Uterus (tissue), 3 donors: ENCODE measurements at regions not wholly inside any gene's neighbourhood (a gene's known extent, or its start where the extent isn't known, plus 50 kb on each side); places are given as distances from the start of the nearest gene placed in this dataset.

Source experiments
- DNase-seq, 2 donors: peaks; one replicate each; pipeline ENCODE4 v3.0.0-alpha.2; 2019 to 2020
- H3K27ac ChIP-seq, 2 donors: fragments of 200-600 bp; sonication (generic); 1 replicate in 1 of 2; 2 replicates in 1 of 2; pipeline ENCODE4 v1.5.1; 2016 to 2018
- H3K27me3 ChIP-seq, 2 donors: fragments of 200-600 bp; sonication (generic); one replicate each; pipeline ENCODE4 v1.5.1; 2018 to 2019; ENCODE audit warnings: control low read depth in 1 of 2
- H3K36me3 ChIP-seq, 2 donors: fragments of 200-600 bp; sonication (generic); one replicate each; pipeline ENCODE4 v1.5.1; 2019; ENCODE audit warnings: control low read depth in 1 of 2
- H3K4me1 ChIP-seq, 2 donors: fragments of 200-600 bp; sonication (generic); one replicate each; pipeline ENCODE4 v1.5.1; 2018 to 2019; ENCODE audit warnings: control low read depth in 1 of 2
- H3K4me3 ChIP-seq, 2 donors: fragments of 200-600 bp; sonication (generic); 1 replicate in 1 of 2; 2 replicates in 1 of 2; pipeline ENCODE4 v1.5.1; 2018 to 2019; ENCODE audit warnings: mild to moderate bottlenecking in 1 of 2
- H3K9me3 ChIP-seq, 2 donors: fragments of 200-600 bp; sonication (generic); one replicate each; pipeline ENCODE4 v1.5.1; 2019; ENCODE audit warnings: control low read depth in 1 of 2
- POLR2A ChIP-seq, 2 donors: fragments of 450-650 bp; IDR thresholded peaks; one replicate each; pipeline ENCODE4 v1.6.1; 2016; ENCODE audit warnings: antibody characterized with exemption in 2 of 2, mild to moderate bottlenecking in 1 of 2, moderate library complexity in 1 of 2
- intact Hi-C: fragments of 100-400 bp; cut with DNase I; formaldehyde crosslinking; loops from one replicate; pipeline ENCODE4 v1.15.1; 2023; ENCODE audit warnings: low total_unique reads
- TF ChIP-seq, protein P1 (sequence below), 4 experiments: fragments of 200-600 bp in 2 of 4; fragments of 450-650 bp in 2 of 4; sonication (generic) in 2 of 4; IDR thresholded peaks; one replicate each; pipeline ENCODE4 v1.5.1; 2016 to 2019; ENCODE audit warnings: antibody characterized with exemption in 4 of 4, mild to moderate bottlenecking in 2 of 4, moderate library complexity in 1 of 4
- donor health status: DM: yes; HTN: yes; CAD: no.

DNA sequence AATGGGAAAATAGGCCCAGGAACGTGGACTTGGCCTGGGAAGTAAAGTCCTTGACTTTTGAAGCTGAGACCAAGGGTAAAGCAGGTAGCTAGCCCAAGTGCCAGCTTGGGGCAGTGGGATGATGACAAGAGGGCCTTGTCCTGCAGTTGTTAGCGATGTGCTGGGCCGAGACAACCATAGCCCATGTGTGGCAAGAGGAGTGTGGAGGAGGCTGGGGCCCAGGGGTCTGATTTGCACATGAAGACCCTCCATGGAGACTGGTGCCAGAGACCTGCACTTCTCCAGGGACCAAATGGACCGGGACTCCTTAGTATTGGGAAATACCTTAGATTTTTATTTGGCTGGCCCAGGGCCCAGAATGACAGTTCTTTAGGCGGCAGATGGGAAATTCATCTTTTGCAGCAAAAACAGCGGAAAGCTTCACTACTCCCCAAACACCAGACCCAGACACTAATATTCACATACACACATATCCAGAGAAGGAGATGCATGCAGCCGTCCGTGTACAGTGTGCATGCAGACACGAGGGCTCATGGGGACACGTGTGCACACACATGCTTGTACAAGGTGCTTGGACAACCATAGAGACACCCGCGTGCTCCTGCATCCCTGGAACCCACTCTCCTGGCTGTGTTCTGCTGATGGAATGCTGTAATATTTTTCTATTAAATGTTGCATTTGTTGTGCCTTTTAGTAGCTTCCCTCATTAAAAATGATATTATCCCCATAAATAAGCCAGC, 78.1 kb upstream of the CSF3R start:
- intact Hi-C loops = no loop called here
- Histone ChIP-seq H3K36me3 (no peaks in the 10 kb centered on the region), H3K4me1 (no peaks in the 10 kb centered on the region), H3K4me3 (no peak overlapping the region), H3K9me3 (no peaks in the 10 kb centered on the region), H3K27me3 (no peaks in the 10 kb centered on the region), H3K27ac (no peak overlapping the region)
- TF ChIP-seq POLR2A (IDR thresholded peaks at IDR 0.05) = no peak
- TF ChIP-seq, protein P1, sequence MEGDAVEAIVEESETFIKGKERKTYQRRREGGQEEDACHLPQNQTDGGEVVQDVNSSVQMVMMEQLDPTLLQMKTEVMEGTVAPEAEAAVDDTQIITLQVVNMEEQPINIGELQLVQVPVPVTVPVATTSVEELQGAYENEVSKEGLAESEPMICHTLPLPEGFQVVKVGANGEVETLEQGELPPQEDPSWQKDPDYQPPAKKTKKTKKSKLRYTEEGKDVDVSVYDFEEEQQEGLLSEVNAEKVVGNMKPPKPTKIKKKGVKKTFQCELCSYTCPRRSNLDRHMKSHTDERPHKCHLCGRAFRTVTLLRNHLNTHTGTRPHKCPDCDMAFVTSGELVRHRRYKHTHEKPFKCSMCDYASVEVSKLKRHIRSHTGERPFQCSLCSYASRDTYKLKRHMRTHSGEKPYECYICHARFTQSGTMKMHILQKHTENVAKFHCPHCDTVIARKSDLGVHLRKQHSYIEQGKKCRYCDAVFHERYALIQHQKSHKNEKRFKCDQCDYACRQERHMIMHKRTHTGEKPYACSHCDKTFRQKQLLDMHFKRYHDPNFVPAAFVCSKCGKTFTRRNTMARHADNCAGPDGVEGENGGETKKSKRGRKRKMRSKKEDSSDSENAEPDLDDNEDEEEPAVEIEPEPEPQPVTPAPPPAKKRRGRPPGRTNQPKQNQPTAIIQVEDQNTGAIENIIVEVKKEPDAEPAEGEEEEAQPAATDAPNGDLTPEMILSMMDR (IDR thresholded peaks at IDR 0.05) = no peak
- DNase-seq = no peak

DNA sequence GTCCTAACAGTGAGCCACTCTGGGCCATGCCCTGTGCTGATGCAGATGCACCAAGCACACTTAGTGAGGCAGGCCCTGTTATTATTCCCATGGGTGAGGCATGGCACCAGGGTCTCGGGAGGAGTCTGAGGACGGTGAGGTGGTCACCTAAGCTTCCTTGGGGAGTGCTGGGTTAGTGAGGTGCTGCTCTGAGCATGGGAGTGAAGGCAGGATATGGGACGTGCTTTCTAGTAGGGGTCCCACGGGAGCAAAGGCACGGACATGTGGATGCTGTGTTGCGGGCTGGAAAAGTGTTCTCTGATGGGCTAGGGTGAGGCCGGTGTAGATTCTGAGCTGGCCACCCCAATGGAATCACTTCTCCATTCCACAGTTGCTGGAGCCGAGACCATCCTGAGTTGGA, 77.5 kb upstream of the CSF3R start:
- no peak overlapping the region for H3K4me3 ChIP-seq
- no peak for DNase-seq
- no peaks in the 10 kb centered on the region for H3K9me3 ChIP-seq
- H3K27me3 ChIP-seq = no peaks in the 10 kb centered on the region
- TF ChIP-seq, protein P1 (IDR thresholded peaks at IDR 0.05) = no peak
- no peak for TF ChIP-seq POLR2A (IDR thresholded peaks at IDR 0.05)
- intact Hi-C loops = no loop called here
- no peaks in the 10 kb centered on the region for H3K4me1 ChIP-seq
- no peaks in the 10 kb centered on the region for H3K36me3 ChIP-seq
- no peak overlapping the region for H3K27ac ChIP-seq

- intact Hi-C loops = no loop called here
- no peak for TF ChIP-seq POLR2A (IDR thresholded peaks at IDR 0.05)
- TF ChIP-seq, protein P1 (IDR thresholded peaks at IDR 0.05) = no peak
- Histone ChIP-seq H3K27me3 (peaks cover 0 to 4% of the 10 kb centered on the region in 2 donors), H3K9me3 (no peaks in the 10 kb centered on the region), H3K4me1 (no peaks in the 10 kb centered on the region), H3K4me3 (no peak overlapping the region), H3K36me3 (no peaks in the 10 kb centered on the region), H3K27ac (no peak overlapping the region)
- no peak for DNase-seq
Measured at GRCh38 chr1:36559061-36559460, 76.3 kb upstream of the CSF3R start.

DNA sequence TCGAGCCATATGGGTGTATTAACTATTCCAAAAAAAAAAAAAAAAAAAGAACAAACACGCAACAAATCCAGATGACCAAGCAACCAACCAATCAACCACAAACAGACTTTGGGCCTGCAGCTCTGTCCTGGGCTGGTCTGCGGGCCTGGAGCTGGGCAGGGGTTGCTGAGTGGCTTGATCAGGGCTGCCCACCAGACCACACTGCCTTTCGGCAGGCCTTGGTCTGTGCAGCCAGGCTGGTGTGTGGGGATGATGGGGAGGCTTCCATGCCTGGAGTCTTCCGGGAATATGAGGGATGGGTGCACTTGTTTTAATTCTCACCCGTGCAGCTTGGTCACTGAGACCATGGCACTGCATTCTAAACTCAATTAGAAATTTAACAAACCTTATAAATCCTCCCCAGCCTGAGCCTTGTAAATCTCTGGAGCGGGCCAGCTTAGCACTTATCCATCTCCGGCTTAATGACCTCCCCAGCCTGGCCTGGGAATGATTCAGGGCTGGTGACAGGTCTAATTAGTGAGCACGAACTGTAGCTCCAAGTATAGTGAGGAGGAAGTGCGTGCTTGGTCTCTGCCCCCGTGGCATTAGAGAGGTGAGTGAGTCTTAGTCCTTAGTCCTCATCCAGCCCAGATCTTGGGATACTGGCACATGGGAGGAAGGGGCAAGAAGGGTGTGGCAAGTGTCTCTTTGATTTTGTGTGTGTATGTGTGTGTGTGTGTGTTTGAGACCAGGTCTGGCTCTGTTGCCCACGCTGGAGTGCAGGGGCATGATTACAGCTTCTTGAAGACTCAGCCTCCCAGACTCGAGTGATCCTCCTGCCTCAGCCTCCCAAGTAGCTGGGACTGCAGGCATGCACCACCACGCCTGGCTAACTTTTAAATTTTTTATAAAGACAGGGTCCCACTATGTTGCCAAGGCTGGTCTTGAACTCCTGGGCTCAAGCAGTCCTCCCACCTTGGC, 74.6 kb upstream of the CSF3R start:
- Histone ChIP-seq H3K9me3 (no peaks in the 10 kb centered on the region), H3K27ac (no peak overlapping the region), H3K4me1 (no peaks in the 10 kb centered on the region), H3K4me3 (no peak overlapping the region), H3K36me3 (no peaks in the 10 kb centered on the region), H3K27me3 (peaks cover 0 to 11% of the 10 kb centered on the region in 2 donors)
- no peak for DNase-seq
- intact Hi-C loops = no loop called here
- no peak for TF ChIP-seq POLR2A (IDR thresholded peaks at IDR 0.05)
- TF ChIP-seq, protein P1 (IDR thresholded peaks at IDR 0.05) = no peak

- peaks cover 0 to 11% of the 10 kb centered on the region in 2 donors for H3K27me3 ChIP-seq
- no peak for DNase-seq
- no peak for TF ChIP-seq POLR2A (IDR thresholded peaks at IDR 0.05)
- TF ChIP-seq, protein P1 (IDR thresholded peaks at IDR 0.05) = no peak
Measured at GRCh38 chr1:36555041-36555440, 72.3 kb upstream of the CSF3R start.

More at GRCh38 chr1:36555041-36555440, 72.3 kb upstream of the CSF3R start:
- Histone ChIP-seq H3K4me1 (no peaks in the 10 kb centered on the region), H3K9me3 (no peaks in the 10 kb centered on the region), H3K27ac (no peak overlapping the region), H3K4me3 (no peak overlapping the region), H3K36me3 (no peaks in the 10 kb centered on the region)
- intact Hi-C loops = no loop called here
